ENCODE measurements at regions not wholly inside any gene's neighbourhood (a gene's known extent, or its start where the extent isn't known, plus 50 kb on each side); places are given as distances from the start of the nearest gene placed in this dataset.

DNA sequence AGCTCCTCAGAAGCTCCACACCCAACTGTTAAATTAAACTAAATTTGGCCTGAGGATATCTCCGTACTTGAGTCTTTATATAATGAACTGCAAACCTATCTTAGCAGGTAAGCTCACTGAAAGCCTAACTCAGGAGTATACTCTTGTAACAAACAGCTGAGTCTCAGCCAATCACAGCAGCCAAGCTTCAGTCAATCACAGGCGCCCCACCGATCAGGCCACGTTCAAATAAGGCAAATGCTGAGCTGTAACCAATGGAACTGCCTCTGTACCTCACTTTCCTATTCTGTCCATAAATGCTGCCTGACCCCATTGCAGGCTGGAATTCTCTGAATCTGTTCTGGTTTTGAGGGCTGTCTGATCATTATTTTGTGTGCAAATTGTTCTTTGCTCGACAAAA lies 93.0 kb upstream of the CES5A start:
- no peak for TF ChIP-seq CTCF (IDR thresholded peaks at IDR 0.05; ENCODE audit: control insufficient read depth, extremely low read depth, insufficient read depth)
- no peak for DNase-seq (ENCODE audit: low read depth)

GRCh38 chr16:55964923-55965475 lies 89.8 kb upstream of the CES5A start:
- H3K4me3 ChIP-seq (ENCODE audit: low read depth, low read length): no peak overlapping the region
- no peak for DNase-seq (ENCODE audit: low read depth)
- no peak for TF ChIP-seq CTCF (IDR thresholded peaks at IDR 0.05; ENCODE audit: control insufficient read depth, extremely low read depth, insufficient read depth)

More for the DNA sequence above, 93.0 kb upstream of the CES5A start:
- H3K4me3 ChIP-seq (ENCODE audit: low read depth, low read length): no peak overlapping the region

GRCh38 chr16:55955845-55956244 lies 80.7 kb upstream of the CES5A start:
- H3K4me3 ChIP-seq (ENCODE audit: low read depth, low read length): no peak overlapping the region
- TF ChIP-seq CTCF (IDR thresholded peaks at IDR 0.05; ENCODE audit: control insufficient read depth, extremely low read depth, insufficient read depth): no peak
- DNase-seq (ENCODE audit: low read depth): no peak

- TF ChIP-seq CTCF (IDR thresholded peaks at IDR 0.05; ENCODE audit: control insufficient read depth, extremely low read depth, insufficient read depth): no peak
- H3K4me3 ChIP-seq (ENCODE audit: low read depth, low read length): no peak overlapping the region
- DNase-seq (ENCODE audit: low read depth): no peak
These were observed 80.3 kb upstream of the CES5A start for GRCh38 chr16:55955424-55955823.

GRCh38 chr16:55954906-55955305 lies 79.7 kb upstream of the CES5A start:
- TF ChIP-seq CTCF (IDR thresholded peaks at IDR 0.05; ENCODE audit: control insufficient read depth, extremely low read depth, insufficient read depth): no peak
- no peak for DNase-seq (ENCODE audit: low read depth)
- no peak overlapping the region for H3K4me3 ChIP-seq (ENCODE audit: low read depth, low read length)

- no peak for DNase-seq (ENCODE audit: low read depth)
- H3K4me3 ChIP-seq (ENCODE audit: low read depth, low read length): no peak overlapping the region
- TF ChIP-seq CTCF (IDR thresholded peaks at IDR 0.05; ENCODE audit: control insufficient read depth, extremely low read depth, insufficient read depth): no peak
These were observed 74.3 kb upstream of the CES5A start for GRCh38 chr16:55949518-55949917.

GRCh38 chr16:55948230-55948629 lies 73.1 kb upstream of the CES5A start:
- DNase-seq (ENCODE audit: low read depth): no peak
- H3K4me3 ChIP-seq (ENCODE audit: low read depth, low read length): no peak overlapping the region
- no peak for TF ChIP-seq CTCF (IDR thresholded peaks at IDR 0.05; ENCODE audit: control insufficient read depth, extremely low read depth, insufficient read depth)

Measured in LNCaP clone FGC (cell line).